GM21447 (cell line): ENCODE measurements at regions not wholly inside any gene's neighbourhood (a gene's known extent, or its start where the extent isn't known, plus 50 kb on each side); places are given as distances from the start of the nearest gene placed in this dataset.
"Not testable (repeated sequence)": the region's sequence is repeated elsewhere in the genome, so short reads cannot be mapped to it uniquely, and the experiment has no call there.

ENCODE experiments used
- ATAC-seq: cut with Tn5 transposase; IDR thresholded peaks from one replicate; pipeline ENCODE4 v1.9.1; 2021; ENCODE audit not compliant: unreplicated experiment

DNA sequence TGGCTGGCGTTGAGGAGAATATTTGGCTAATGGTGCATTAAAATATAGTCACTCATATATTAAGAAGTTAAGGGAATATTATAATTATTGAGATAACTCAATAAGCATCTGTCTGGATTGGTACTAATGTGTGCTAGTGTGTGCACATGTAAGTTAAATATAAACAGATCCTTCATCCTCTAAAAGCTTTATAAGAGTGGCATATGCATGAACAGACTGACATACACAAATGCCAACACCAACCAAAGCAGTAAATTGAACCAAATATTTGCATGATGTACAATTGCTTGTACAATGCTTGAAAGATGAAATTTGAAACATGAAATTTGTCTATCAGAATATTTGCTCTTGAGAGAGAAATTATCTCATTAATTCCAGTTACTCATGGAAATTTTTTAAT, 344.9 kb downstream of the ADGRL2 start:
- no peak for ATAC-seq

DNA sequence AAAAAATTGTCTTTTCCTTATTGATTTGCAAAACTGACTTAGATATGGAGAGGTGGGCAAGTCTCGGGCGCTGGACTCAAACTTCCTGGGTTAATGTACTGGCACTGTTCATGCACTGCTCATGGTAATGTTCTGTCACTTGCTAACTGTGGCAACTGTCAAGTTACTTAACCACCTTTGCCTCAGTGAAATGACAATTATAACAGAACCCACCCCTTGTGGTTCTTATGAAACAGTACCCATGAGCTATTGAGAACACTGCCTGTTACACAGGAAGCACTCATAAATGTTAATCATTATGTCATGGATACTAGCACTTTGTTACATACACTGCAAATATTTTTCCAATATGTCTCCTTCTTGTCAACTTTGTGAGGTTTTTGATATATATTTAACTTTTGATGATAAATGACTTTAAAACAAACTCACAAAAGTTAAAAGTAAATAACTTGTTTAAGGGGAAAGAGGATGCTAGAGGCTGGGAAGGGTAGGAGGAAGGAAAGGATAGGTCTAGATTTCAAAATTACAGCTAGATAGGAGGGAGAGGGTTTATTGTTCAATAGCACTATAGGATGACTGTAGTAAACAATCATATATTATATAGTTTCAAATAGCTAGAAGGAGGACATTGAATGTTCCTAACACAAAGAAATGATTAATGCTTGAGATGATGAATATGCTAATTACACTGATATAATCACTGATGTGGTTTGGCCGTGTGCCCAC, 342.5 kb downstream of the ADGRL2 start:
- no peak for ATAC-seq

DNA sequence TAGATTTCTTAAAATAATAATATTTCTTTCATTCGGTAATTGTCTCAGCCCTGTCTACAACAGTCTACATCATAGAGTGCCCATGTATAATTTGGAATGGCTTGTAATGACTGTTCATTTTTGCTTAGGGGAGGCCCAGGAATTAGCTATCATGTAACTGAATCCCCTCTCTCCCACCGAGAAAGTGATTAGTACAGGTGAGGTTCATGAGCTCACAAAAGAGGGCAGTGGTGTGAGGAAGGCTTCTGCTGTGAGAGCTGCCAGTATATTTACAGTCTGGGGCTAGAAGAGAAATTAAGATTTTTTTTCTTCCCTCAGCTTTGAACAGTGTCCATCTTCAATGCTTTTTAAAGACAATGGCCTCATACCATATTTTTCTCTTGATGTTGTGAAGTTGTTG, 340.7 kb downstream of the ADGRL2 start:
- no peak for ATAC-seq

DNA sequence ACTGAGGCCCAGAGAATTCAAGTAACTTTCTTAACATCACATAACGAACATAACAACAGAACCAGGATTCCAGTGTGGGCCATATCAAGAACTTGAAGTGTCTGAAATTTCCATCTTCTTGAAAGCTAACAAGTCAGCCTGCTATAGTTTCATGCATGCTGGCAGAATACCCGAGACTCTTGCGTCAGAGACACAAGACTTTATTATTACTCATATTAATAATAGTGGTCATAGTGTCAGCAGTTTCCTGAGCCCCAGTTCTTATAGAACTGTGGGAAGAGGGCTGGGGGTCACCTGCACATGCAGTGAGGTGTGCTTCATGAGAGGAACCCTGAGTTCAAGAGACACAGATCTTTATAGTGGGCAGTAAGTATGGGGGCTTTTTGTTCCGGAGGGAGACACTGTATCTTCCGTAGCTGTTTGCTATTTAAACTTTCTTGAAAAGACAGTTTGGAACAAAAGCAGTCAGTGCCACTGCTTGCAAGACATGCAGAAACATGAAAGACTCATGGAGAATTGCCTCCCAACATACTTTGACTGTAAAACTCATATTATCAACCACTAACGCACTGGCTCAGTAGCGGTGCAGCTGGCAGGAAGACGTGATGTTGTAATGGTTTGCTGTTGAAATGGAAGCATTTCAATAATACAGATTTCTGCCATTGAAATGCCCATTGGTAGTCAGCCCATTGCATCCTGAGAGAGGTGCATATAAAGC, 339.2 kb downstream of the ADGRL2 start:
- no peak for ATAC-seq

DNA sequence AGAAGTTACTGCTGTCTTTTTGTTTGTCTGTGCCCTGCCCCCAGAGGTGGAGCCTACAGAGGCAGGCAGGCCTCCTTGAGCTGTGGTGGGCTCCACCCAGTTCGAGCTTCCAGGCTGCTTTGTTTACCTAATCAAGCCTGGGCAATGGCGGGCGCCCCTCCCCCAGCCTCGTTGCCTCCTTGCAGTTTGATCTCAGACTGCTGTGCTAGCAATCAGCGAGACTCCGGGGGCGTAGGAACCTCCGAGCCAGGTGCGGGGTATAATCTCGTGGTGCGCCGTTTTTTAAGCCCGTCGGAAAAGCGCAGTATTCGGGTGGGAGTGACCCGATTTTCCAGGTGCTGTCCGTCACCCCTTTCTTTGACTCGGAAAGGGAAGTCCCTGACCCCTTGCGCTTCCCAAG, 335.6 kb downstream of the ADGRL2 start:
- not testable (repeated sequence) for ATAC-seq

DNA sequence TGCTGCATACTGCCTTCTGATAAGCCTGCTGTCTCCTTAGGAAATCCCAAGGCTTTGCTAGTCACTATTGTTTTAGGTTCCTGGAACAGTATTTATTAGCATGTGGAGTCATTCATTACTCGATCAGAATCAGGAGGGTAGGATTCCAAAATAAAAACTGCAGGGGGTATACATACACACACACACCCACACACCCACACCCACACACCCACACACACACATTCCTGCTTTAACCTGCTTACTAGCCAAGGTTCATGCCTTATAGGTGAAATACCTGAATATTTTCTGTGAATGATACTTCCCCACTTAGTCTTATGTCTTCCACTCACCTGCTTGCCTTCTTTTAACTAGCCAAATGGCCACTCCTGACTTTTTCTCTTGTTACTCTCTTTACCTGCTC, 325.1 kb downstream of the ADGRL2 start:
- no peak for ATAC-seq

DNA sequence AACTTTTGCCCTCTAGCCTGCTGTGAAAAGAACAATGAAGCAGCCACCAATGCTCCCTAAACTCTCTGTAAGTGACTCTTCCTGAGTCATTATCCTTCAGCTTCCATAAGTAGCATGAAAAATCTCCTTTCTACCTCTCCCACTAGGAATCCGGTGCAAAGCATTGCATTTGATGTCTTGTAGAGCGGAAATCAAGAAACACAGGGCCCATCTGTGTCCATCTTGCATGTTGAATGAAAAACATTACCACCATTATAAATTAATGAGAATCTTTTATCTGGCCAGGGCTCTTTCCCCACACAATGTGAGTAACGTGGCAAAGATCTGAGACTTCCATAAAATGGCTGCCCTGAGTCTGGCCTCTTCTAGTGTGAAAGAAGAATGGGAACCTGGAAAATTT, 324.4 kb downstream of the ADGRL2 start:
- no peak for ATAC-seq

DNA sequence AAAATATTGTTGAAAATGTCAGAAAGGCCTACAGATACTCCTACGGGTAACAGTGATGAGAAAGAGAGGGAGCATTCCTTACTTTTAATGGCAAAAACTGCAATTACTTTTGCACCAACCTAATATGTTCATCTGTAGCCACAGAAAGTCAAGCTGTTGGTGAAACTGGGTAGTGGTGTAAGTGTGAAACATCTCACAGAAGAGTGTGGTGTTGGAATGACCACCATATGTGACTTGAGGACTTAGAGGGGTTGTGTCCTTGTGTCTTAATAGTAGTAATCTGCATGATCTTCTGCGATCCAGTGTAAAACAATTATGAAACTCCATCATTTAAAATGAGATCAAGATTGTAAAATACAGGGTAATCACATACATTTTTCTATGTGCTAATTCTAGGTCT, 320.7 kb downstream of the ADGRL2 start:
- ATAC-seq = no peak

DNA sequence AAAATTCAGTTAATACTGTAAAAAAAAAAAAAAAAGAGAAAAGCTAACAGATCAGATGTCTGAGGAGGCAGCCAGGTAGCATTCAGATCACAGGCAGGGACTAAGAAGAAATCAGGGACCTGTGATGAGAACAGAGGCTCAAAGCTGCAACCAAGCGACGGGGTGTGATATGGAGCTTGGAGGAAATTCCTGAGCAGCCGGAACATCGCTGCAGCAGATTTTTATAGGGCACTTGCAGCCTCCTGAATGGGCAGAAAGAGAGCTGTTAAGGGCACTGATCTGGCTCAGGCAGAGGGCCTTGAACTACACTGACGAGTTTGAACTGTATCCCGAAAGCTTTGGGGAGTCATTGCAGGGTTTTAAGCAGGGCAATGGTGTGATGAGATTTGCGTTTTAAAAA, 315.4 kb downstream of the ADGRL2 start:
- ATAC-seq = no peak

DNA sequence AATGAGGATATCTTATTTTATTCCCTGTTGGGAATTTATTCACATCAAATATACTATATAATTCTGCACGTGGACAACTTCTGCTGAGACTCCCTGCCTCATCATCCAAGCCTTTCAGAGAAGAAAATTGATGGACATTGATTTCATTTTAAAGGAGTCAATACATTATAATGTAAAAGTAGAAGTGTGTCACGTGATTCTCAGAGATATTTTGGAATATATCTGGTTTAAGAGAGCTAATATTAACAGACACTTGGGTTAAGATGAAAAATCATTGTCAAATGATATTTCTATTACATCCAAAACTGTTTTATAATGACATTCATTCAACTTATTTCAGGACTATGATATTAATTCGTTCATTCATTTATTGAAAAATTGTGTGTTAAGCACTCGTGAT, 314.2 kb downstream of the ADGRL2 start:
- ATAC-seq = no peak

DNA sequence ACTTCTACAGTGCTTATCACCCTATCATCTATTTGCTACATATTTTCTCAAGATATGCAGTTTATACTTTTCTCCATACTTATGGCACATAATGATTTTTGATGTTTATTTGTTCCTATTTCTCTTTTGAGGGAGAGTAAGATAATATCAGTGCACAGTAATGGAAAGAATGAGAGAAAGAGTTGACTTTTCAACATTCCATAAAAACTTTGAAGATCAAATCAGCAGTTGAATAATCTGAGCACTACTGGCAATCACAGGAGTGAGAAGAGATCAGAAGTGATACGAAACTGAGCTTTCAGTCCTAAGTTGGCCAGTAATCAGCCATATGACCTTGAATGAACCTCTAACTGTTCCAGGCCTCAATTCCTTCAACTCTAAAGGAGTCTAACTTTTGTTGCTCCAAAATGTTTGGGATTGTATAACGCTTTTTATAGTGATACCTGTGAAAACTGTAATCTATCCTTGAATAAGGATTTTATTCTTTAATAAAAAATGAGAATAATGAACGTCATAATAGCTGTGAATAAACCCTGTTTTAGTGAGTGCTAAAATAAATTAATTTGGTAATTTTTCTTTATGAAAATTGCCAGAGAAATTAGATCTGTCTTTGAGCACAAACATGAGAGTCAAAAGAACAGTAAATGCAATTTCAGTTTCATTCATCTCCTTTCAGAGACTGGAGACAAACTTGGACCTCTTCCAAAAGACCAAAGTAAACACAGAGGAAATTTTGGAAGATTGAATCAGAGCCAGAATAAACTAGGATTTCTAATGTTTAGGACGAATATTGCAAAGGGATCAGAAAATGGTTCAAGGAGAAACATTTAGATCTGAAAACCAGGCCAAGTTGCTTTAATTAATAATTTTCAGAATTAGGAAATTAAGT, 309.9 kb downstream of the ADGRL2 start:
- ATAC-seq = no peak

DNA sequence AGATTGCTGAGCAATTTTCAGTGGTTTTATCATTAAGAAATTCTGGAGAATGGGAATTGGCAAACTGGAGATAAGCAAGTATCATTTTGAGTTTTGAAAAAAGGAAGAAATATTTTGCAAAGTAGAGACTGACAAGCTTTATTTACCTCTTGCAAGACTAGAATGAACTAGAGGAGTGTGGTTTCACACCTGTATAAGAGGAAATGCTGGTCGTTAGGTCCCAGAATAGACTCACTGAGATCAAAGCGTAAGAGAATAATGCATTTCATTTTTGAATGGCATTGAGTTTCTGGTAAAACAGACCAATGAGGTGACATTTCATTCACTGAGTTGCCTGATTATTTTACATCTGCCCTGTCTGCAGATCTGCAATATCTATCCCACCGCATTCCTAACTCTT, 308.1 kb downstream of the ADGRL2 start:
- no peak for ATAC-seq

DNA sequence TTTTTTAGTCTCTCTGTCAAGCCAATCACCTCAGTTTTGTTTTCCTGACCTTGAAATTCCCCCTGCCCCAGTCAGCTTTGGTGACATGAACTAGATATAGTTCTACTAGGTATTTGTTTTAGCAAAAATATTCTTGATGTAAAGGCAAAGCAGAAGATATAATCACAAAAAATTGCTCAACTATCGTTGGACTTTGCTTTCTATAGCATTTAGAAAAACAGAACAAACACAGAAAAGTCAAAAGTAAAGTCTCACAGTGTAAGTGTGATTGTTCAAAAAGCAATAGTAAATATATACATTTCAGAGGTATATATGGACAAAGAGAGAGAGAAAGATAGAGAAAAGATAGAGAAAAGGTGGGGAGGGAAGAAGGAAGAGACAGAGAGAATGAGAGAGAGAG, 305.9 kb downstream of the ADGRL2 start:
- no peak for ATAC-seq

DNA sequence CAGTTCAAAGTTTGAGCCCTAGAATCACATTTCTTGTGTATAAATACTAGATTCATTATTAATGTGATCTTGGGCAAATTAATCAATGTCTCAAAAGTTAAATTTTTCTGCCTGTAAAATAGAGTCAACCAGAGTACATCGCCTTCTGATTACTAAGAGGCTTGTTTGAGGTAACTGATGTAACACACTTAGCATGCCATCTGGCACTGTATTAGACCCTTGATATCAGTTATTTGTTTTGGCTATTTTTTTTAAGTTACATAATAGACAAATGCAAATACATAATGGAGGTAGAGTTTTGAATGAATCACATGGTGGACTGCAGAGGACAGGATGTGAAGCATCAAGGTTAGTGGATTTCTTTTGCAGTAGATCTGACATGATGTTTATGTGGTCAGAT, 298.4 kb downstream of the ADGRL2 start:
- ATAC-seq = no peak

DNA sequence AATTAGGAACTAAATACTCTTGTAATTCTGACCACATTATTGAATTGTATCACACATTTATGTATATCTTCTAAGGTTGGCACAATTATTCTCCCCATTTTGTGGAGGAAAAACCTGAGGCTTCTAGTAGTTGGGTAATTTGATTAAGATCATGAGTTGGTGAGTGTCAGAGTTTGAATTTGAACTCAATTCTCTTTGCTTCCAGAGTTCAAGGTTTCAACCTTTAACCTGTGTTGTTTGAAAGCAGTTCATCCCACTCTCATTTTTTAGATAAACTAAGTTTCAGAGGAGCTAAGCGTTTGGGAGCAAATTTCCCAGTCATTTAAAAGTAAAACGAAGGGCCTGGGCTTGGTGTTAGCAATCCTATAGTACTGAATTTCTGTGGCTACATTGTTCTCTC, 293.4 kb downstream of the ADGRL2 start:
- no peak for ATAC-seq

DNA sequence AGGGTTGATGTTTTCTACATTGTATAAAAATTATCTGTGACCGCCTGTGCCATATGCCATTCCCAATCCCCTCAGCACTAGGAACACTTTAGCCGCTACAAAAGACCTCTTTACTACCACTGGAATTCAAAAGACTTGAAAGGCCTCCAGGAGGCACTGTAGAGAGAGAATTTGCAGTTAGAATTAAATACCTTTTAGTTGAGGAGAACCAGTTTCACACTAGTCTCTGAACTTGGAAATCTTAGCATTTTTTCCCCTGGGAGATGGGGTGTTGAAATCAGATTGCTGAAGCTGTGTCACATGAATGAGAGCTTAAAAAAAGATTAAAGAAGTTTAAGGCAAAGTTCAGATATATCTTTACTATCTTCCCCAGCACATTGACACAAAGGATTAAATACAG, 291.0 kb downstream of the ADGRL2 start:
- no peak for ATAC-seq

DNA sequence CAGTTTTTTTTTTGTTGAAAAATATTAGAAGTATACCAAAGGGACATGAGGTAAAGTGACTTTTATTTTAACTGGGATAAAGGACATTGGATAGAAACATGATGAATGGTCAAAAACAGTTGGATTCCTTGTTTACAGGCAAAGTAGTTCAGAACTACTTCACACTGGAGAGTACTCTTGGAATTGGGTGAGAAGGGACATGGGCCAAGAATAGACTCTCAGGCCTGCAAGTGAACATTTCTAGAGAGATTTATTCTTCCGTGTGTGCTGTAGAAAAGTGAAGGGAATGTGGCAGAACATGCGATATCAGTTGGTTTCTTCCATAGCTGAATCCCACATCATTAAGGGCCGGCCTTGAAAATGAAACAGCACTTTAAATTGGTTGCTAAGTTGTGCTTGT, 290.5 kb downstream of the ADGRL2 start:
- ATAC-seq = no peak

DNA sequence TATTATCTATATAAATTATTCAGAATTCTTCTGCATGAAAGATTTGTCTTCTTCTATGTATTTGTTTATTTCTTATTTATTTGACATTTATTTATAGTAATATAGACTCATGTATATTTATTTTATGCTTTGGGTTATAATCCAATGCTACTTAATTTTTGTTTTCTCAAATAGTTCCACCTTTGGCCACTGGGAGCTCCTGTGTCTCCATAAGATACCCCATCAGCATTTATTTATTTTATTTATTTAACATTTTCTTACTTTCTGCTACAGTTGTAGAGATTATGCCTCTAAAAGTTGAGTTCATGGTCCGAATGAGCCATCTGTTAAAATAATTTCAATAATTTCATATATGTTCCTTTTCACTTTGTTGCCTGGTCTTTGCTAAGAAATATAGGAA, 289.4 kb downstream of the ADGRL2 start:
- ATAC-seq = no peak

DNA sequence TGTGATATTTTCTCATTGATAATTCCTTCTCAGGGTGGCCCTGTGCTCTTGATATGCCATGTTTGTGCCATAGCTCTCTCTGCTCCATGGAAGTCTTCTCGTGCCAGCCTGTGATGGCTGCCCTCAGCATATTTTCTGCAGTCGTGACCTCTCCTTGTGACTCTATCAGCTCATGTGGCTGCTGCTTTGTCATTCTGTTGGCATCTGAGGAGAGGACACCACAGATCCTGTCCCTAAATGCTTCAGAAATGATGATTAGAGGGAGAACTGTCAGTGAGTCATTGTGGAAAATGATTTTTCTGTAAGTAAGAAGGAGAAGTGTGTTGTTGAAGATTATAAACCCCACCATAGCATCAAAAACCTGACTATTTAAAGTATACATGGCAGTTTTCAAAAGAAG, 286.0 kb downstream of the ADGRL2 start:
- no peak for ATAC-seq

DNA sequence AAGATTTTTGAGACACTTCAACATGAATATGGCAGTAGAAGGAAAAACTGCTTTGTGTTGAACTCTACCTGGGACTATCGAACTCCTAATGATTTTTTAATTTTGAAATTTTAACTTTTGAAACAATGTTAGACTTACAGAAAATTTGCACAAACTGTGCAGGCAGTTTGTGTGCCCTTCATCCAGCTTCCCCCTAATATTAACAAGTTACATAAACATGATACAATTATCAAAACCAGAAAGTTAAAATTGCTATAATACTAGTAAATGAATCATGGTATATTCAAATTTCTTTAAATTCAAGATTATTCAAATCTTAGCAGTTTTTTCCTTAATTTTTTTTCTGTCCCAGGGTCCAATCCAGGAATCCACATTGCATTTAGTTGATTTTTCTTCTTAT, 278.9 kb downstream of the ADGRL2 start:
- ATAC-seq = no peak

DNA sequence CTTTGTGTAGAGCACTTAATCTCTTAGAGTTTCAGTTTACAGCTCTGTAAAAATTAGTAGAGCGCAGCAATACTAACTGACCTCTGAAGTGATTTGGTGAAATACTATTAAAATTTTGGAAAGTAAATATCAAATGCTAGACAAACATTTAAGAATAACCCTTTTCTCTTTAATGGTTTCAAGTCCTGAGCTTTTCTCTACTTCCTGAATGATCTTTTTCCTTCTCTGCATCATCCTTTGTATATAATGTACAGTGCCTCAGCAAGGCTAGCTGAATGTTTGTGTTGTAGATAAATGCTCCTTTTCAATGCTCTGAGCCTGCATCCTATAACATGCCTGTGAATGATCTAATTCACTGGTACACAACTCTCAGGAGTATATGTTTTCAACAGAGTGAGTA, 272.9 kb downstream of the ADGRL2 start:
- ATAC-seq = no peak

DNA sequence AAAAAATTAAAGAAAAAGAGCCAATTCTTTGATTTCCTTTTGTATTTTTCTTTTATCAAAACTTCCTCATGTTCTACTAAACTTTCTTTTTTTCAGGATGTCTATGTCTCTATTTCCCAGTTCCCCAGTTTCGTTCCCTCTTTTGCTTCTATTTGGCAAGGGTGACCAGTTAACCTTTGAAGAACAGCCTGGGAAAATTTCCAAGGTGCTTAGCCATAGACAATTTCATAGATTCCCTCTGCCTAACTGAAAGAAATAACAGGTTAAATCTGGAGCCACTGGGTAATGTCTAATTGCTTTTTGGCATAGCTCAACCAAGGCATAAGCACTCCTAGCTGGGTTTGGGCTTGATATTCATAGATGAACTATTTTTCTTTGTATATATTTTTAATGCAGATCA, 272.3 kb downstream of the ADGRL2 start:
- ATAC-seq = no peak
